ENCODE measurements at regions not wholly inside any gene's neighbourhood (a gene's known extent, or its start where the extent isn't known, plus 50 kb on each side); places are given as distances from the start of the nearest gene placed in this dataset.

DNA sequence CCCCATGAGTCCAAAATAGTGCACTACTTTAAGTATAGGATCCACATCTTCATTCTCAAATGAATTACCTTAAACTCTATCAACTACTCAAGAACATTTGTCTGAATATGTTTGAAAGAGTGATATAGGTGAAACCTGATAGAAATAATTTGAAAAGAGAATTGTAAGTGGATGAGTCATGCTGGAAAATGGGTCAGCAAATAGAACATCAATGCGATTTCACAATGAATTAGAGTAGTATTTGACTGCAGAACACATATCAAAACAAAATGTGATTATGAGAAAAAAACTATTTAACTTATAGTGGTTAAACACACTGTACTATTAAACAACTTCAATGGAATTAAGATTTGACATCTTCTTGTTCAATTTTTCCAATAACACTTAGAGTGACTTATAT lies 300.6 kb upstream of the KLHL1 start:
- Histone ChIP-seq H3K36me3 (ENCODE audit: control insufficient read depth, insufficient read depth, low read length) (no peaks in the 10 kb centered on the region), H3K9me3 (ENCODE audit: control insufficient read depth, low read length) (no peaks in the 10 kb centered on the region), H3K4me1 (ENCODE audit: control insufficient read depth, insufficient read depth, low read length) (no peaks in the 10 kb centered on the region), H3K9ac (ENCODE audit: extremely low read depth, low read length, poor library complexity, severe bottlenecking) (no peak overlapping the region), H3K4me3 (ENCODE audit: low read length) (no peak overlapping the region), H3K27me3 (ENCODE audit: control insufficient read depth, insufficient read depth, low read length, poor library complexity, severe bottlenecking) (no peaks in the 10 kb centered on the region), H3K27ac (ENCODE audit: low read depth, low read length) (no peak overlapping the region)
- H3K4me3 Mint-ChIP-seq: no peak overlapping the region
- peaks cover 4% of the 10 kb centered on the region for H3K4me1 Mint-ChIP-seq
- no peaks in the 10 kb centered on the region for H3K36me3 Mint-ChIP-seq (ENCODE audit: low read depth)
- H3K27me3 Mint-ChIP-seq (ENCODE audit: insufficient read depth): no peaks in the 10 kb centered on the region
- 86 to 88% methylated on average over 1 of the region's 1 CpG for WGBS, 2 experiments (ENCODE audit: insufficient coverage in 1 of 2, insufficient read length in 1 of 2)
- DNase-seq: no peak
- peaks cover 3% of the 10 kb centered on the region for H3K9me3 Mint-ChIP-seq
- H3K27ac Mint-ChIP-seq: no peak overlapping the region
- TF ChIP-seq, protein P1, sequence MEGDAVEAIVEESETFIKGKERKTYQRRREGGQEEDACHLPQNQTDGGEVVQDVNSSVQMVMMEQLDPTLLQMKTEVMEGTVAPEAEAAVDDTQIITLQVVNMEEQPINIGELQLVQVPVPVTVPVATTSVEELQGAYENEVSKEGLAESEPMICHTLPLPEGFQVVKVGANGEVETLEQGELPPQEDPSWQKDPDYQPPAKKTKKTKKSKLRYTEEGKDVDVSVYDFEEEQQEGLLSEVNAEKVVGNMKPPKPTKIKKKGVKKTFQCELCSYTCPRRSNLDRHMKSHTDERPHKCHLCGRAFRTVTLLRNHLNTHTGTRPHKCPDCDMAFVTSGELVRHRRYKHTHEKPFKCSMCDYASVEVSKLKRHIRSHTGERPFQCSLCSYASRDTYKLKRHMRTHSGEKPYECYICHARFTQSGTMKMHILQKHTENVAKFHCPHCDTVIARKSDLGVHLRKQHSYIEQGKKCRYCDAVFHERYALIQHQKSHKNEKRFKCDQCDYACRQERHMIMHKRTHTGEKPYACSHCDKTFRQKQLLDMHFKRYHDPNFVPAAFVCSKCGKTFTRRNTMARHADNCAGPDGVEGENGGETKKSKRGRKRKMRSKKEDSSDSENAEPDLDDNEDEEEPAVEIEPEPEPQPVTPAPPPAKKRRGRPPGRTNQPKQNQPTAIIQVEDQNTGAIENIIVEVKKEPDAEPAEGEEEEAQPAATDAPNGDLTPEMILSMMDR (conservative IDR thresholded peaks at IDR 0.05): no peak

DNA sequence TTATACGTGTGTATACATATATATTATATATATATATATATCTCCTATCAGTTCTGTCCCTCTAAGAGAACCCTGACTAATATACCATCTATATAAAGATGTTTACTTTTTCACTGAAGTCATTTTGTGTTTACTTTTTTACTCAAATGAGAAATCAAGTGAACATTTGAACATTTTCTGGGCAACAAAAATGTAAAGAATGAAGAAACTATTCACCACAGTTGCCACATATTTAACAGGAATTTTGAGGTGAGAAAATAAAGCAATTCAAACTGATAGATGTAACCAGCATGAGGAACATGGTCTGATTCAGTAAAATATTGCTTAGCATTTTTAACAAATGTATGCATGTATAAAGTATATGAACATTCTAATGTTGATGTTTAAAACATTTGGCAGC lies 299.2 kb upstream of the KLHL1 start:
- no peaks in the 10 kb centered on the region for H3K4me1 ChIP-seq (ENCODE audit: control insufficient read depth, insufficient read depth, low read length)
- Mint-ChIP-seq H3K4me1 (peaks cover 4% of the 10 kb centered on the region), H3K27me3 (ENCODE audit: insufficient read depth) (no peaks in the 10 kb centered on the region), H3K27ac (no peak overlapping the region), H3K36me3 (ENCODE audit: low read depth) (no peaks in the 10 kb centered on the region), H3K4me3 (no peak overlapping the region), H3K9me3 (no peaks in the 10 kb centered on the region)
- H3K9ac ChIP-seq (ENCODE audit: extremely low read depth, low read length, poor library complexity, severe bottlenecking): no peak overlapping the region
- H3K27me3 ChIP-seq (ENCODE audit: control insufficient read depth, insufficient read depth, low read length, poor library complexity, severe bottlenecking): no peaks in the 10 kb centered on the region
- no CpG with 5 or more reads among the region's 1 CpG for WGBS, 2 experiments (ENCODE audit: insufficient coverage in 1 of 2, insufficient read length in 1 of 2)
- TF ChIP-seq, protein P1 (conservative IDR thresholded peaks at IDR 0.05): no peak
- H3K36me3 ChIP-seq (ENCODE audit: control insufficient read depth, insufficient read depth, low read length): no peaks in the 10 kb centered on the region
- H3K4me3 ChIP-seq (ENCODE audit: low read length): no peak overlapping the region
- DNase-seq: no peak
- no peak overlapping the region for H3K27ac ChIP-seq (ENCODE audit: low read depth, low read length)
- H3K9me3 ChIP-seq (ENCODE audit: control insufficient read depth, low read length): no peaks in the 10 kb centered on the region

DNA sequence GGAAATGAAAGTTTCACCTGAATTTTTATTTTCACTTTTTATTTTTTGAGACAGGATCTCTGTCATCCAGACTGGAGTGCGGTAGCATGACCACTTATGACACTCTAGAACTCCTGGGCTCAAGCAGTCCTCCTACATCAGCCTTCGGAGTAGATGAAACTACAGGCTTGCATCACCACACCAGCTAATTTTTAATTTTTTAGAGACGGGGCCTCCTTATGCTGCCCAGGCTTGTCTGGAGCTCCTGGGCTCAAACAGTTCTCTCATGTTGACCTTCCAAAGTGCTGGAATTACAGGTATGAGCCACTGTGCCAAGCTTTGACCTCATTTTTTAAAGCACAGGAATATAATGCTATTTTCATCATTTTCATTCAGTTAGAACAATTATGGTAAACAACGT lies 297.0 kb upstream of the KLHL1 start:
- Histone ChIP-seq H3K36me3 (ENCODE audit: control insufficient read depth, insufficient read depth, low read length) (no peaks in the 10 kb centered on the region), H3K27ac (ENCODE audit: low read depth, low read length) (no peak overlapping the region), H3K9me3 (ENCODE audit: control insufficient read depth, low read length) (no peaks in the 10 kb centered on the region), H3K27me3 (ENCODE audit: control insufficient read depth, insufficient read depth, low read length, poor library complexity, severe bottlenecking) (no peaks in the 10 kb centered on the region), H3K4me1 (ENCODE audit: control insufficient read depth, insufficient read depth, low read length) (no peaks in the 10 kb centered on the region), H3K4me3 (ENCODE audit: low read length) (no peak overlapping the region), H3K9ac (ENCODE audit: extremely low read depth, low read length, poor library complexity, severe bottlenecking) (no peak overlapping the region)
- Mint-ChIP-seq H3K4me3 (no peak overlapping the region), H3K4me1 (peaks cover 4% of the 10 kb centered on the region), H3K36me3 (ENCODE audit: low read depth) (no peaks in the 10 kb centered on the region), H3K27ac (no peak overlapping the region), H3K27me3 (ENCODE audit: insufficient read depth) (no peaks in the 10 kb centered on the region), H3K9me3 (no peaks in the 10 kb centered on the region)
- DNase-seq: no peak
- WGBS, 2 experiments (ENCODE audit: insufficient coverage in 1 of 2, insufficient read length in 1 of 2): 62 to 69% methylated on average over 3 to 4 of the region's 4 CpGs
- TF ChIP-seq, protein P1 (conservative IDR thresholded peaks at IDR 0.05): no peak

Measured in endodermal cell (in vitro differentiated cells).